ENCODE measurements at regions not wholly inside any gene's neighbourhood (a gene's known extent, or its start where the extent isn't known, plus 50 kb on each side); places are given as distances from the start of the nearest gene placed in this dataset.

DNA sequence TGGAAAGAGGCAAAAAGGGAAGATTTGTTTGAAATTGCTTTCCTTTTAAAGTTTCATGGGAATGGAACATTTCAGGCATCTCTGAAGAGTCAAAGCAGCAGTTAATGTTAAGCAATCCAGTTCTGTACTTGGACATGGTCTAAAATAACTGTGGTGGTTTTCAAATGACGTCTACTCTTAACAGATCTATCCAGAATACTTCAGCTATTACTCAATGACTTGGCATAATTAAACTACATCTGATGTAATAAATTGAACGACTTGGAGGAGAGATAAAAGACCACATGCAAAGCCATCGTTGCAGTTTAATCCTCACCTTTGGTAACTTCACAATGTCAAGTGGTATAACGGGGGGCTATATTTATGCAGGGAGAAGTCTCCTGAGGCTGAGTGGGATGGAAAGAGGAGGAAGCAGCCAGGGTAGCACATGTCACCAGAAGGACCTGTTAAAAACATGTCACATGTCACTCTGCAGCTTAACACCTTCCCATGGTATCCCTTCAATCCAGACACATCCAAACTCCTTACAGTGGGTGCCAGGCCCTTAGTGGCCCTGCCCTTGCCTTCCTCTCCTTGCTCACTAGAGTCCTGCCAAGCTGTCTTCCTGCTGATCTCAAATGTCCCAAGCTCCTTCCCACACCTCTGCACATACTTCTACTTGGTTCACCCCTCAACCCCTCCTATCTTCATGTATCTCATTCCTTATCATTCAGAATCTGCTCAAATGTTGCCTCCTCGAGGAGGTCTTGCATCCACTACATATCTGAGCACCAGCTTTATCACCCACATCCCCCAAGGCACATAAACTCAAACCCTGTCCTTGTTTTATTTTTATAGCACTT lies 327.8 kb downstream of the SUCLA2 start:
- no peaks in the 10 kb centered on the region for H3K27me3 ChIP-seq (replicated peaks)
- H3K36me3 ChIP-seq (replicated peaks) = no peaks in the 10 kb centered on the region
- DNase-seq = peak; percentile 56
- TF ChIP-seq, protein P1, sequence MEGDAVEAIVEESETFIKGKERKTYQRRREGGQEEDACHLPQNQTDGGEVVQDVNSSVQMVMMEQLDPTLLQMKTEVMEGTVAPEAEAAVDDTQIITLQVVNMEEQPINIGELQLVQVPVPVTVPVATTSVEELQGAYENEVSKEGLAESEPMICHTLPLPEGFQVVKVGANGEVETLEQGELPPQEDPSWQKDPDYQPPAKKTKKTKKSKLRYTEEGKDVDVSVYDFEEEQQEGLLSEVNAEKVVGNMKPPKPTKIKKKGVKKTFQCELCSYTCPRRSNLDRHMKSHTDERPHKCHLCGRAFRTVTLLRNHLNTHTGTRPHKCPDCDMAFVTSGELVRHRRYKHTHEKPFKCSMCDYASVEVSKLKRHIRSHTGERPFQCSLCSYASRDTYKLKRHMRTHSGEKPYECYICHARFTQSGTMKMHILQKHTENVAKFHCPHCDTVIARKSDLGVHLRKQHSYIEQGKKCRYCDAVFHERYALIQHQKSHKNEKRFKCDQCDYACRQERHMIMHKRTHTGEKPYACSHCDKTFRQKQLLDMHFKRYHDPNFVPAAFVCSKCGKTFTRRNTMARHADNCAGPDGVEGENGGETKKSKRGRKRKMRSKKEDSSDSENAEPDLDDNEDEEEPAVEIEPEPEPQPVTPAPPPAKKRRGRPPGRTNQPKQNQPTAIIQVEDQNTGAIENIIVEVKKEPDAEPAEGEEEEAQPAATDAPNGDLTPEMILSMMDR (IDR thresholded peaks at IDR 0.05; ENCODE audit: low read depth, low read length, missing control alignments) = no peak
- in situ Hi-C loops (cut with HindIII; ENCODE audit: low pct_ligation_motif_present, low sequenced_read_pairs) = no loop called here
- H3K4me3 ChIP-seq (ENCODE audit: low read depth, low read length) = no peak overlapping the region
- peak overlapping the region; percentile 78 for H3K27ac ChIP-seq

DNA sequence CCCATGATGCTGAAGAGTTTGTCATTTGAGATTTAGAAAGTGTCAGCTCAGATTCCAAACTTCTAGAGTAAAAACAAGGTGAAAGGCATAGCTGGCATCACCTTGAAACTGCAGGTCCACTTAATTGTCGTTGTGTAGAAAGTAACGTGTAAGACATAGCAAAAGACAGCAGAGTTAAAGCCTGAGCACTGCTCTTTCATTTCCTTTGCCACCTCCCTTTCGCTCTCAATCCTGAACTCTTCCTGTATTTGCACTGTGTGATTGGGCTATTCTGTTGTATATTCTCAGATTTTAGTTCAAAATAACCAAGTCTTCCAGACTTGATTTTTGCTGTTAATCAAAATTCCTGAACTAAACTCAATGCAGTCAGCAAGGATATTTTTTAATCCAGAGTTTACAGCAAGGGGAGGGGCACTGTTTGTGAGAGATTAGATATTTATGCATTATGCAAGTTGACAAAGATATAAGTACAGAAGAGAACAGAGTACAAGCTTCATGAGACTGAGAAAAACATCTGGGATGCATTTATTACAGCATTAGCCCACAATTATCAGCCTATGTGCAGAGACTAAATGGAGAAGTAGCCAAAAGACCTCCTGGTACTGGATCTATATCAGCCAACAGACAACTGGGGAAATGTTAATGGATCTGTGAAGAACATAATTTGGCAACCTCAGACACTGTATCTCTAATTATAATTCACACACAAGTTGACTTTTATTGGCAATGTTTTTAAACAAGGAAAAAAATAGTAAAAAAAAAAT lies 328.6 kb downstream of the SUCLA2 start:
- Histone ChIP-seq H3K27me3 (replicated peaks) (no peaks in the 10 kb centered on the region), H3K4me3 (ENCODE audit: low read depth, low read length) (no peak overlapping the region), H3K36me3 (replicated peaks) (no peaks in the 10 kb centered on the region), H3K27ac (peak overlapping the region; percentile 78)
- in situ Hi-C loops (cut with HindIII; ENCODE audit: low pct_ligation_motif_present, low sequenced_read_pairs) = no loop called here
- TF ChIP-seq, protein P1 (IDR thresholded peaks at IDR 0.05; ENCODE audit: low read depth, low read length, missing control alignments) = no peak
- no peak for DNase-seq

DNA sequence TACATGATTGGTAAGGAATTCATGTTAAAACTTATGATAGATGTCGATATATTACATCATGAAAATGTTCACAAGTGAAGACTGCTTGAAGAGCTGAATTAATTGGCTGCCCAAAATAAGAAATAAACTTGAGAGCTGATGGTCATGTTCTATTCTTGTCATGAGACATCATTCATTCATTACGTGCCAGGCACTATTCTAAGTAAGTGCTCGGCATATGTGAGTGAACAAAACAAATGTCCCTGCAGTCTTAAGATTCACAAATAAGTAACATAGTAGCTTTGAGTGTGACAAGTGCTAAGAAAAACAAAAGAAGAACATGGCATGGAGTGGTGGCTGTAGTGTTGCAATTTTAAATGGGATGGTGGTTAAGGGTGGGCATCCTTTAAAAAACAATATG lies 329.3 kb downstream of the SUCLA2 start:
- Histone ChIP-seq H3K36me3 (replicated peaks) (no peaks in the 10 kb centered on the region), H3K4me3 (ENCODE audit: low read depth, low read length) (no peak overlapping the region), H3K27me3 (replicated peaks) (no peaks in the 10 kb centered on the region), H3K27ac (no peak overlapping the region)
- in situ Hi-C loops (cut with HindIII; ENCODE audit: low pct_ligation_motif_present, low sequenced_read_pairs) = no loop called here
- DNase-seq = no peak
- TF ChIP-seq, protein P1 (IDR thresholded peaks at IDR 0.05; ENCODE audit: low read depth, low read length, missing control alignments) = no peak

DNA sequence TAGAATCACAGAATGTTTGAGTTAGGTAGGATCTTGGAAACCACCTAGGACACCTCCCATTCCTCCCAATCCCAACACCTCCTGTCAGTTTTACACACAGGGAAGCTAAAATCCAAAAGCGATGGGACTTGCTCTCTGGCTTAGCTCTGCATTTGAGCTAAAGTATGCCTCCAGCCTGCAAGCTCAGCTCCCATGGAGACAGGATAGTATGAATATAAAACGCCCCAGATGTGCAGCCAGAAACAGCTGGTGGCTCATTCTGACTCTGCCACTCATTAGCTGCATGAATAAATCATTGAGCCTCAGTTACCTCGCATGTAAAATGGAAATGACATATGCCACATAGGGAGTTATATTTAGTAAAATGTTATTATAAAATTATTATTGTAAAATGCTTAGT lies 336.0 kb downstream of the SUCLA2 start:
- Histone ChIP-seq H3K27ac (no peak overlapping the region), H3K36me3 (replicated peaks) (no peaks in the 10 kb centered on the region), H3K27me3 (replicated peaks) (no peaks in the 10 kb centered on the region), H3K4me3 (ENCODE audit: low read depth, low read length) (no peak overlapping the region)
- TF ChIP-seq, protein P1 (IDR thresholded peaks at IDR 0.05; ENCODE audit: low read depth, low read length, missing control alignments) = no peak
- DNase-seq = no peak
- in situ Hi-C loops (cut with HindIII; ENCODE audit: low pct_ligation_motif_present, low sequenced_read_pairs) = no loop called here

DNA sequence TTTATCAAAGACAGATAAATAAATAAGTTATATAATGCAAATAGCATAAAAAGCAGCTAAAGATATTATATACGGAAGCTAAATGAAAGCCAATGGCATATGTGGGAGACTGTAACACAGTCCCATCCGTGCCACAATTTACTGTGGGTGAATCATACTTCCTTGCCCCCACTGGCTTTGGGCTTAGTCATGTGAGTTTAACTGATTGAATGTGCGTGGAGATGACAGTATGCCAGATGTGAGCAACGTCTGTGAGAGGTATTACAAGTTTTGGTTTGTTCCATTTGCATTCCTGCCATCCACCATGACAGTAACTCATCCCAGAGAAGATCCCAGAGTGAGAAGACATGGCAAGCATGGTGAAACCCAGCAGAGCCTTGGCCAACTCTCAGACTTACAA lies 340.0 kb downstream of the SUCLA2 start:
- DNase-seq = peak; percentile 83
- Histone ChIP-seq H3K27ac (peak overlapping the region; percentile 44), H3K36me3 (replicated peaks) (no peaks in the 10 kb centered on the region), H3K27me3 (replicated peaks) (no peaks in the 10 kb centered on the region), H3K4me3 (ENCODE audit: low read depth, low read length) (no peak overlapping the region)
- in situ Hi-C loops (cut with HindIII; ENCODE audit: low pct_ligation_motif_present, low sequenced_read_pairs) = no loop called here
- TF ChIP-seq, protein P1 (IDR thresholded peaks at IDR 0.05; ENCODE audit: low read depth, low read length, missing control alignments) = no peak
